Activated CD4-positive, alpha-beta T cell treated with anti-CD3 and anti-CD28 coated beads, Interleukin-2, amount 10 ng/mL, durations not matched to agents 7 days and 5 days (primary cell): ENCODE measurements at regions not wholly inside any gene's neighbourhood (a gene's known extent, or its start where the extent isn't known, plus 50 kb on each side); places are given as distances from the start of the nearest gene placed in this dataset.
"Not testable (repeated sequence)": the region's sequence is repeated elsewhere in the genome, so short reads cannot be mapped to it uniquely, and the experiment has no call there.

Experiments
- CTCF ChIA-PET: fragments of 350-600 bp; sonication (Branson Sonifier 250); formaldehyde crosslinking; loops from one replicate; lab custom pipeline; 2021; ENCODE audit warnings: antibody characterized with exemption; lab: Charles Lee
- POLR2A ChIA-PET: fragments of 350-600 bp; sonication (Branson Sonifier 250); formaldehyde crosslinking; loops from one replicate; lab custom pipeline; 2021; ENCODE audit warnings: antibody characterized with exemption; lab: Charles Lee
- DNase-seq: peaks from one replicate; pipeline ENCODE4 v3.0.0-alpha.2; 2020
- H3K27ac Mint-ChIP-seq: one replicate; pipeline ENCODE4 v1.8.0; 2021; ENCODE audit warnings: mild to moderate bottlenecking, moderate library complexity, mixed read lengths
- H3K27me3 Mint-ChIP-seq: one replicate; pipeline ENCODE4 v1.8.0; 2021; ENCODE audit warnings: mixed read lengths
- H3K36me3 Mint-ChIP-seq: one replicate; pipeline ENCODE4 v1.8.0; 2021; ENCODE audit warnings: low read depth, mixed read lengths
- H3K4me1 Mint-ChIP-seq: one replicate; pipeline ENCODE4 v1.8.0; 2021; ENCODE audit warnings: mixed read lengths
- H3K4me3 Mint-ChIP-seq: one replicate; pipeline ENCODE4 v1.8.0; 2021; ENCODE audit warnings: mild to moderate bottlenecking, moderate library complexity, mixed read lengths
- H3K9me3 Mint-ChIP-seq: one replicate; pipeline ENCODE4 v1.8.0; 2021; ENCODE audit warnings: mixed read lengths

GRCh38 chr11:106295974-106296373, 218.5 kb downstream of the AASDHPPT start:
- Mint-ChIP-seq H3K4me1 (no peaks in the 10 kb centered on the region), H3K4me3 (no peak overlapping the region), H3K36me3 (no peaks in the 10 kb centered on the region), H3K27ac (no peak overlapping the region), H3K27me3 (no peaks in the 10 kb centered on the region), H3K9me3 (no peaks in the 10 kb centered on the region)
- DNase-seq: no peak
- CTCF ChIA-PET: no interaction called here
- POLR2A ChIA-PET: no interaction called here

GRCh38 chr11:106302416-106302815, 225.0 kb downstream of the AASDHPPT start:
- no peak for DNase-seq
- Mint-ChIP-seq H3K4me1 (no peaks in the 10 kb centered on the region), H3K36me3 (no peaks in the 10 kb centered on the region), H3K27ac (no peak overlapping the region), H3K4me3 (no peak overlapping the region), H3K9me3 (peaks cover 28% of the 10 kb centered on the region), H3K27me3 (no peaks in the 10 kb centered on the region)
- ChIA-PET POLR2A (no interaction called here), CTCF (no interaction called here)

- ChIA-PET CTCF (no interaction called here), POLR2A (no interaction called here)
- no peak overlapping the region for H3K4me3 Mint-ChIP-seq
- peaks cover 28% of the 10 kb centered on the region for H3K9me3 Mint-ChIP-seq
- no peak overlapping the region for H3K27ac Mint-ChIP-seq
- no peak for DNase-seq
- no peaks in the 10 kb centered on the region for H3K27me3 Mint-ChIP-seq
- H3K36me3 Mint-ChIP-seq: no peaks in the 10 kb centered on the region
- H3K4me1 Mint-ChIP-seq: no peaks in the 10 kb centered on the region
Measured at GRCh38 chr11:106304274-106304673, 226.8 kb downstream of the AASDHPPT start.

GRCh38 chr11:106305458-106305857, 228.0 kb downstream of the AASDHPPT start:
- H3K36me3 Mint-ChIP-seq: no peaks in the 10 kb centered on the region
- POLR2A ChIA-PET: no interaction called here
- H3K27me3 Mint-ChIP-seq: no peaks in the 10 kb centered on the region
- H3K4me1 Mint-ChIP-seq: no peaks in the 10 kb centered on the region
- CTCF ChIA-PET: no interaction called here
- no peak for DNase-seq
- H3K4me3 Mint-ChIP-seq: no peak overlapping the region
- H3K27ac Mint-ChIP-seq: no peak overlapping the region
- H3K9me3 Mint-ChIP-seq: peaks cover 28% of the 10 kb centered on the region

- H3K27ac Mint-ChIP-seq: no peak overlapping the region
- H3K9me3 Mint-ChIP-seq: peaks cover 26% of the 10 kb centered on the region
- H3K36me3 Mint-ChIP-seq: no peaks in the 10 kb centered on the region
- CTCF ChIA-PET: no interaction called here
- H3K27me3 Mint-ChIP-seq: no peaks in the 10 kb centered on the region
- no peak overlapping the region for H3K4me3 Mint-ChIP-seq
- no peak for DNase-seq
- POLR2A ChIA-PET: no interaction called here
- no peaks in the 10 kb centered on the region for H3K4me1 Mint-ChIP-seq
Measured at GRCh38 chr11:106306942-106307341, 229.5 kb downstream of the AASDHPPT start.

GRCh38 chr11:106309070-106309684, 231.7 kb downstream of the AASDHPPT start:
- Mint-ChIP-seq H3K4me3 (no peak overlapping the region), H3K27ac (no peak overlapping the region), H3K27me3 (no peaks in the 10 kb centered on the region), H3K36me3 (no peaks in the 10 kb centered on the region), H3K9me3 (peaks cover 10% of the 10 kb centered on the region), H3K4me1 (no peaks in the 10 kb centered on the region)
- ChIA-PET POLR2A (no interaction called here), CTCF (no interaction called here)
- no peak for DNase-seq

- CTCF ChIA-PET: no interaction called here
- Mint-ChIP-seq H3K4me1 (no peaks in the 10 kb centered on the region), H3K27me3 (no peaks in the 10 kb centered on the region), H3K27ac (no peak overlapping the region), H3K4me3 (no peak overlapping the region), H3K36me3 (no peaks in the 10 kb centered on the region), H3K9me3 (peaks cover under 1% of the 10 kb centered on the region)
- POLR2A ChIA-PET: no interaction called here
- no peak for DNase-seq
Measured at GRCh38 chr11:106311531-106312230, 234.2 kb downstream of the AASDHPPT start.

- H3K36me3 Mint-ChIP-seq, H3K4me1 Mint-ChIP-seq, H3K27me3 Mint-ChIP-seq, POLR2A ChIA-PET, H3K9me3 Mint-ChIP-seq, DNase-seq, CTCF ChIA-PET, H3K4me3 Mint-ChIP-seq, H3K27ac Mint-ChIP-seq: not testable (repeated sequence)
Measured at GRCh38 chr11:106317208-106317773, 239.8 kb downstream of the AASDHPPT start.

DNA sequence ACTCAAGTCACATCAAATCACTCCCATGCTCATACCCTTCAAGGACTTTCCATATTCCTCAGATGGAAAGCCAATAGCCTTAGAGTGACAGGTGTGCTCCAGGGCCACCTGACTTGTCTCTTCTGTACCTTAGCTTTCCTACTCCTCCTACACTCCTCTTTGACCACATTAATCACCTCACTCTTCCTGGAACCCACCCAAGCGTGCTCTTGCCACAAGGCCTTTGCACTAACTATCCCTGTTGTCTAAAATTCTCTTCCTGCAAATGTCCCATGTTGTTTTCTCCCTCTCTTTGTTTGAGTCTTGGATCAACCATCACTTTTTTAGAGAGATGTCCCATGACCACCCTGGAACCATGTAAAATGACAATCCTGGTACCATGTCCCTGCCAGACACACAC, 244.1 kb downstream of the AASDHPPT start:
- Mint-ChIP-seq H3K36me3 (no peaks in the 10 kb centered on the region), H3K27me3 (no peaks in the 10 kb centered on the region), H3K4me3 (no peak overlapping the region), H3K27ac (no peak overlapping the region), H3K4me1 (no peaks in the 10 kb centered on the region), H3K9me3 (peaks cover 4% of the 10 kb centered on the region)
- DNase-seq: no peak
- ChIA-PET POLR2A (no interaction called here), CTCF (no interaction called here)

DNA sequence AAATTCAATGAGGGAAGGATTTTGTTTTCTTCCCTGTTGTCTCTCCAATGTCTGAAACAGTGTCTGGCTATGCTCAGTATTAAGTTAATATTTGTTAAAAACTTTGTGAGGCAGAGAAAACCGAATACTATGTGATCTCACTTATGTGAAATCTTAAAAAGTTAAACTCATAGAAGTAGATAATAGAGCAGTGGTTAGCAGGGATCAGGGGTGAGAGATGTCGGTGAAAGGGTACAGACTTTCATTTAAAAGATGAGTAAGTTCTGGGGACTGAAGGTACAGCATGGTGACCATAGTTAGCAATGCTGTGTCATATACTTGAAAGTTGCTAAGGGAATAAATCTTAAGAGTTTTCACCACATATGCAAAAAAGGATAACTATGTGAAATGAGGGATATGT, 244.6 kb downstream of the AASDHPPT start:
- H3K36me3 Mint-ChIP-seq: no peaks in the 10 kb centered on the region
- H3K4me1 Mint-ChIP-seq: no peaks in the 10 kb centered on the region
- H3K4me3 Mint-ChIP-seq: no peak overlapping the region
- ChIA-PET CTCF (no interaction called here), POLR2A (no interaction called here)
- peaks cover 4% of the 10 kb centered on the region for H3K9me3 Mint-ChIP-seq
- H3K27ac Mint-ChIP-seq: no peak overlapping the region
- H3K27me3 Mint-ChIP-seq: no peaks in the 10 kb centered on the region
- no peak for DNase-seq

- Mint-ChIP-seq H3K27ac (no peak overlapping the region), H3K4me1 (no peaks in the 10 kb centered on the region)
- CTCF ChIA-PET: no interaction called here
Measured at GRCh38 chr11:106326087-106326486, 248.6 kb downstream of the AASDHPPT start.

GRCh38 chr11:106327134-106327533, 249.7 kb downstream of the AASDHPPT start:
- no peak for DNase-seq
- POLR2A ChIA-PET: no interaction called here
- H3K36me3 Mint-ChIP-seq: no peaks in the 10 kb centered on the region
- CTCF ChIA-PET: no interaction called here
- H3K27ac Mint-ChIP-seq: no peak overlapping the region
- no peak overlapping the region for H3K4me3 Mint-ChIP-seq
- peaks cover 1% of the 10 kb centered on the region for H3K9me3 Mint-ChIP-seq
- H3K27me3 Mint-ChIP-seq: no peaks in the 10 kb centered on the region
- H3K4me1 Mint-ChIP-seq: no peaks in the 10 kb centered on the region

More at GRCh38 chr11:106326087-106326486, 248.6 kb downstream of the AASDHPPT start:
- H3K9me3 Mint-ChIP-seq: peaks cover 4% of the 10 kb centered on the region
- no peak overlapping the region for H3K4me3 Mint-ChIP-seq
- DNase-seq: no peak
- H3K36me3 Mint-ChIP-seq: no peaks in the 10 kb centered on the region
- POLR2A ChIA-PET: no interaction called here
- H3K27me3 Mint-ChIP-seq: no peaks in the 10 kb centered on the region

- CTCF ChIA-PET: no interaction called here
Measured at GRCh38 chr11:106327637-106328036, 250.2 kb downstream of the AASDHPPT start.

More at GRCh38 chr11:106327637-106328036, 250.2 kb downstream of the AASDHPPT start:
- no peaks in the 10 kb centered on the region for H3K36me3 Mint-ChIP-seq
- H3K9me3 Mint-ChIP-seq: peaks cover 1% of the 10 kb centered on the region
- H3K27me3 Mint-ChIP-seq: no peaks in the 10 kb centered on the region
- no peak for DNase-seq
- H3K27ac Mint-ChIP-seq: no peak overlapping the region
- POLR2A ChIA-PET: no interaction called here
- H3K4me3 Mint-ChIP-seq: no peak overlapping the region
- H3K4me1 Mint-ChIP-seq: no peaks in the 10 kb centered on the region
